ENCODE measurements at regions not wholly inside any gene's neighbourhood (a gene's known extent, or its start where the extent isn't known, plus 50 kb on each side); places are given as distances from the start of the nearest gene placed in this dataset.
"Not testable (repeated sequence)": the region's sequence is repeated elsewhere in the genome, so short reads cannot be mapped to it uniquely, and the experiment has no call there.

DNA sequence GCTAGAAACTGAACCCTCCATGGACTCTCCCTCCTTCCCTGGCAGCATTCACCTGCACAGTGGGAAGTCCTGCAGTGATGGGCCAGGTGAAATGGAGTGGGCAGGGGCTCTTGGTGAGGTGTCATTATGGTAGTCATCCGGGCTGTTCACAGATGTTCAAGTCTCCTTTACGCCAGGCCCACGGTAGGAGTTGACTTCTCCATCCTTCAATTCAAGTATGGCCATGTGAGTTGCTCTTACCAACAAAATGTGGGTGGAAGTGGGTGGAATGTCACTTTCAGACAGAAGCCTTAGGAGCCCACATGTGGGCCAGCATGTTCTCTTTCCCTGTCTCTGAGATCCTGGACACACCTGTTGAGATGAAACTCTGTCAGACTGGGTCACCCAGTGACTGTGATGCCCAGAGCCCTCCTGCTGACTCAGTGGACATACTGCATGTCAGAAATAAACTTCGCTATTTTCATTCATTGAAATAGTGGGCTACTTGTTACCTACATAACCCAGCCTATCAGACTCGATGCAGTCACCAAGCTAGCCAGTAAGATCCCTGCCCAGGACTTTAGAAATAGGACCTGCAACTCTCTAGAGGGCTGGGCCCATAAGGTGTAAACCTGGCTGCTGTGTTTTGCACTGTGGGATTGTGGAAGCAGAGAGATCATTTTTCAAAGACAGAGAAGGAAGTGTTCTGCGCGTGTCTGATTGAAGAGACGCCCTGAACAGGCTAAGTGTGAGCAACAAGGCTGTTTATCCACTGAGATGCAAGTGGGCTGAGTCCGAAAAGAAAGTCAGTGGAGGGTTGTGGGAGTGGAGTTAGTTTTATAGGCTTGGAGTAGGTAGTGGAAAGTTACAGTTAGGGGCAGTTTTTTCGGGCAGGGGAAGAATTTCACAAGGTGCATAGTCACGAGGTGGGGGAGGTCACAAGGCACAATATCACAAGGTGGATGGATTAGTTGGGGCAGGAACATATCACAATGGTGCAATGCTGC lies 174.4 kb downstream of the TRIM43 start:
- not testable (repeated sequence) for H3K9ac ChIP-seq (ENCODE audit: low read depth in 1 of 2, low read length in 2 of 2); H3K9me3 ChIP-seq (ENCODE audit: control insufficient read depth in 1 of 2, low read length in 2 of 2); H3K27me3 ChIP-seq (ENCODE audit: control insufficient read depth in 1 of 2, insufficient read depth in 2 of 2, low read length in 2 of 2); H3K27ac ChIP-seq (ENCODE audit: low read depth, low read length); H3K4me1 ChIP-seq (ENCODE audit: control insufficient read depth in 1 of 2, insufficient read depth in 2 of 2, low read length in 2 of 2); H3K4me3 ChIP-seq (ENCODE audit: low read depth in 1 of 2, low read length in 2 of 2); H3K36me3 ChIP-seq (ENCODE audit: control insufficient read depth in 1 of 2, insufficient read depth in 2 of 2, low read length in 2 of 2)

- not testable (repeated sequence) for H3K9ac ChIP-seq (ENCODE audit: low read depth in 1 of 2, low read length in 2 of 2); H3K4me1 ChIP-seq (ENCODE audit: control insufficient read depth in 1 of 2, insufficient read depth in 2 of 2, low read length in 2 of 2); H3K27me3 ChIP-seq (ENCODE audit: control insufficient read depth in 1 of 2, insufficient read depth in 2 of 2, low read length in 2 of 2); H3K27ac ChIP-seq (ENCODE audit: low read depth, low read length); H3K36me3 ChIP-seq (ENCODE audit: control insufficient read depth in 1 of 2, insufficient read depth in 2 of 2, low read length in 2 of 2); H3K9me3 ChIP-seq (ENCODE audit: control insufficient read depth in 1 of 2, low read length in 2 of 2); H3K4me3 ChIP-seq (ENCODE audit: low read depth in 1 of 2, low read length in 2 of 2)
Observed at GRCh38 chr2:95767531-95767930, 175.7 kb downstream of the TRIM43 start.

GRCh38 chr2:95767950-95768349 lies 176.1 kb downstream of the TRIM43 start:
- not testable (repeated sequence) for H3K9ac ChIP-seq (ENCODE audit: low read depth in 1 of 2, low read length in 2 of 2); H3K4me1 ChIP-seq (ENCODE audit: control insufficient read depth in 1 of 2, insufficient read depth in 2 of 2, low read length in 2 of 2); H3K9me3 ChIP-seq (ENCODE audit: control insufficient read depth in 1 of 2, low read length in 2 of 2); H3K27ac ChIP-seq (ENCODE audit: low read depth, low read length); H3K4me3 ChIP-seq (ENCODE audit: low read depth in 1 of 2, low read length in 2 of 2); H3K36me3 ChIP-seq (ENCODE audit: control insufficient read depth in 1 of 2, insufficient read depth in 2 of 2, low read length in 2 of 2); H3K27me3 ChIP-seq (ENCODE audit: control insufficient read depth in 1 of 2, insufficient read depth in 2 of 2, low read length in 2 of 2)

- H3K4me1 ChIP-seq (ENCODE audit: control insufficient read depth in 1 of 2, insufficient read depth in 2 of 2, low read length in 2 of 2); H3K36me3 ChIP-seq (ENCODE audit: control insufficient read depth in 1 of 2, insufficient read depth in 2 of 2, low read length in 2 of 2); H3K27ac ChIP-seq (ENCODE audit: low read depth, low read length); H3K27me3 ChIP-seq (ENCODE audit: control insufficient read depth in 1 of 2, insufficient read depth in 2 of 2, low read length in 2 of 2); H3K9ac ChIP-seq (ENCODE audit: low read depth in 1 of 2, low read length in 2 of 2); H3K4me3 ChIP-seq (ENCODE audit: low read depth in 1 of 2, low read length in 2 of 2); H3K9me3 ChIP-seq (ENCODE audit: control insufficient read depth in 1 of 2, low read length in 2 of 2): not testable (repeated sequence)
Observed at GRCh38 chr2:95769256-95769655, 177.5 kb downstream of the TRIM43 start.

- not testable (repeated sequence) for H3K27me3 ChIP-seq (ENCODE audit: control insufficient read depth in 1 of 2, insufficient read depth in 2 of 2, low read length in 2 of 2); H3K36me3 ChIP-seq (ENCODE audit: control insufficient read depth in 1 of 2, insufficient read depth in 2 of 2, low read length in 2 of 2); H3K4me3 ChIP-seq (ENCODE audit: low read depth in 1 of 2, low read length in 2 of 2); H3K9me3 ChIP-seq (ENCODE audit: control insufficient read depth in 1 of 2, low read length in 2 of 2); H3K27ac ChIP-seq (ENCODE audit: low read depth, low read length); H3K4me1 ChIP-seq (ENCODE audit: control insufficient read depth in 1 of 2, insufficient read depth in 2 of 2, low read length in 2 of 2); H3K9ac ChIP-seq (ENCODE audit: low read depth in 1 of 2, low read length in 2 of 2)
Observed at GRCh38 chr2:95770726-95771125, 178.9 kb downstream of the TRIM43 start.

DNA sequence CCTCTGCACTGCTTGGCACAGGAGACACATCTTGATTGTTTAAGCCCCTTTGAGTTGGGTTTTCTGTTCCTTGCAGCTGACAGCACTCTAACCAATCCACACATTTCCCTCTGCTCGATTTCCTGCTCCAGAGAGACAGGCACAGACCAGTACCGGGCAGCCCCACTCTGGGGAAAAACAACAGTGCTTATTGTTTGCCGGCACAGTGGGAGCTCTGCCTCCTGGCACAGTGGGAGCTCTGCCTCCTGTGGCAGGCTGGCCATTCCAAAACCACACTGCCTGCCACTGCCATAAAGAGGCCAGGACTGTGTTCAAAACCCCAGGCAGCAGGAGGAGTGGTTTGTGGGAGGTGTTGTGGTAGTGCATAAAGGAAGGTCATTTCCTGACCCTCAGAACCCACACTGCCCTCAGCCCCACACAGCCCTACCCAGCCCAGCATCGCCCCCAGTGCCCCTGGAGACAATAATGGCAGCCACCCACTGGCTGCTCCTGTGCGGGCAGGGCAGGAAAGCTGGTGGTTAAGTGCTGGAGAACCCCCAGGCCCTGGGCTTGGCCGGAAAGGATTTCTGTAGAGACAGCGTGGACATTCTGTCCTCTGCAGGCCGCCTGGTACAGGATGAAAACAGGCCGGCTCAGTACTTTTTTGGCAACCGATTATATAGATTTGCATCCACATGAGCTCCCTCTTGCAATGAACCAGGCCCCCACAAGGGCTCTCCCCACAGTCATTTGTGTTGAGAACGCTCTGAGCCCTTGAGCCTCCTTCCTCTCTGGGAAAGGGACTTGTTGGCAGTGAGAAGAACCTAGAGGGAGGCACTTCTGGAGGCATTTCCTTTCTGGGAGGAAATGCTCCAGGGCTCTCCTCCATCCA lies 182.8 kb downstream of the TRIM43 start:
- not testable (repeated sequence) for H3K36me3 ChIP-seq (ENCODE audit: control insufficient read depth in 1 of 2, insufficient read depth in 2 of 2, low read length in 2 of 2); H3K9ac ChIP-seq (ENCODE audit: low read depth in 1 of 2, low read length in 2 of 2); H3K9me3 ChIP-seq (ENCODE audit: control insufficient read depth in 1 of 2, low read length in 2 of 2); H3K4me1 ChIP-seq (ENCODE audit: control insufficient read depth in 1 of 2, insufficient read depth in 2 of 2, low read length in 2 of 2); H3K27me3 ChIP-seq (ENCODE audit: control insufficient read depth in 1 of 2, insufficient read depth in 2 of 2, low read length in 2 of 2); H3K4me3 ChIP-seq (ENCODE audit: low read depth in 1 of 2, low read length in 2 of 2); H3K27ac ChIP-seq (ENCODE audit: low read depth, low read length)

DNA sequence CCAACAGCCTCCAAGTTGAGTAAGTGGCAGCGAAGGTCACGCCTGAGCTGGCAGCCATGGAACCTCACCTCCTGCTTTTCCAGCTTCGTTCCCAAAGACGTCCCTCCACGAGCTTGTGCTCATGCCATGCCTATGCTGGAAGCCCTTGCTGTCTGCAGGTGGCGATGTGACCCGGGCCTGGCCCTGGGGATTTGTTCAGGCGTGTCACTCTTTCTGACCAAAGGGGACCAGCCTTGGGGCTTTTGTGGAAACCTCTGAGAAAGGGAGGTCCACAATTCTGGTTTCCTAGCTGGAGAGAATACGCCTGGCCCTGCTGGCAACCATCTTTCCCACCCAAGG lies 183.4 kb downstream of the TRIM43 start:
- H3K27me3 ChIP-seq (ENCODE audit: control insufficient read depth in 1 of 2, insufficient read depth in 2 of 2, low read length in 2 of 2); H3K9ac ChIP-seq (ENCODE audit: low read depth in 1 of 2, low read length in 2 of 2); H3K27ac ChIP-seq (ENCODE audit: low read depth, low read length); H3K4me1 ChIP-seq (ENCODE audit: control insufficient read depth in 1 of 2, insufficient read depth in 2 of 2, low read length in 2 of 2); H3K9me3 ChIP-seq (ENCODE audit: control insufficient read depth in 1 of 2, low read length in 2 of 2); H3K4me3 ChIP-seq (ENCODE audit: low read depth in 1 of 2, low read length in 2 of 2); H3K36me3 ChIP-seq (ENCODE audit: control insufficient read depth in 1 of 2, insufficient read depth in 2 of 2, low read length in 2 of 2): not testable (repeated sequence)
